MM.1S (cell line): ENCODE measurements at regions not wholly inside any gene's neighbourhood (a gene's known extent, or its start where the extent isn't known, plus 50 kb on each side); places are given as distances from the start of the nearest gene placed in this dataset.

Experiments
- DNase-seq: peaks from one replicate; pipeline ENCODE4 v3.0.0-alpha.2; 2015
- H2AFZ ChIP-seq: fragments of 300-600 bp; sonication (generic); 2 replicates; pipeline ENCODE4 v1.6.0; 2016; ENCODE audit warnings: antibody characterized with exemption, low read length
- H3F3A ChIP-seq: fragments of 300-600 bp; sonication (generic); 2 replicates; pipeline ENCODE4 v1.6.1; 2016; ENCODE audit warnings: mild to moderate bottlenecking, antibody characterized with exemption, low read length, moderate library complexity, mixed read lengths; ENCODE audit not compliant: insufficient read depth
- H3K27ac ChIP-seq: fragments of 300-600 bp; sonication (generic); 2 replicates; pipeline ENCODE4 v1.5.1; 2016; ENCODE audit warnings: mild to moderate bottlenecking, low read length
- H3K27me3 ChIP-seq: fragments of 300-600 bp; sonication (generic); replicated peaks from 2 replicates; pipeline ENCODE4 v1.6.0; 2016; ENCODE audit warnings: low read length; ENCODE audit not compliant: insufficient read depth
- H3K36me3 ChIP-seq: fragments of 300-600 bp; sonication (generic); replicated peaks from 2 replicates; pipeline ENCODE4 v1.6.1; 2016; ENCODE audit warnings: mild to moderate bottlenecking, low read length, mixed read lengths; ENCODE audit not compliant: insufficient read depth
- H3K4me1 ChIP-seq: fragments of 300-600 bp; sonication (generic); 2 replicates; pipeline ENCODE4 v1.6.1; 2016; ENCODE audit warnings: low read length, mixed read lengths
- H3K4me2 ChIP-seq: fragments of 300-600 bp; sonication (generic); 2 replicates; pipeline ENCODE4 v1.6.0; 2016; ENCODE audit warnings: low read depth, low read length
- H3K4me3 ChIP-seq: fragments of 300-600 bp; sonication (generic); 2 replicates; pipeline ENCODE4 v1.5.1; 2016; ENCODE audit warnings: low read length, mixed read lengths
- H3K79me2 ChIP-seq: fragments of 300-600 bp; sonication (generic); 2 replicates; pipeline ENCODE4 v1.6.1; 2016; ENCODE audit warnings: mixed run types, low read length, mixed read lengths
- H3K9ac ChIP-seq: fragments of 300-600 bp; sonication (generic); 2 replicates; pipeline ENCODE4 v1.6.1; 2016; ENCODE audit warnings: low read length, mixed read lengths
- H3K9me2 ChIP-seq: fragments of 300-600 bp; sonication (generic); replicated peaks from 2 replicates; pipeline ENCODE4 v1.6.1; 2016; ENCODE audit warnings: mild to moderate bottlenecking, low read length, mixed read lengths; ENCODE audit not compliant: insufficient read depth
- H3K9me3 ChIP-seq: fragments of 300-600 bp; sonication (generic); replicated peaks from 2 replicates; pipeline ENCODE4 v1.6.1; 2016; ENCODE audit warnings: mild to moderate bottlenecking, low read length, mixed read lengths; ENCODE audit not compliant: insufficient read depth
- H4K20me1 ChIP-seq: fragments of 300-600 bp; sonication (generic); 2 replicates; pipeline ENCODE4 v1.6.1; 2016; ENCODE audit warnings: mild to moderate bottlenecking, low read length, moderate library complexity, mixed read lengths; ENCODE audit not compliant: insufficient read depth
- EZH2 ChIP-seq: fragments of 300-600 bp; sonication (generic); optimal IDR thresholded peaks from 2 replicates; pipeline ENCODE3; 2017; ENCODE audit warnings: low read depth, mild to moderate bottlenecking, antibody characterized with exemption, low read length, mixed read lengths
- EZH2phosphoT487 ChIP-seq: fragments of 300-600 bp; sonication (generic); IDR thresholded peaks from 2 replicates; pipeline ENCODE4 v1.6.1; 2018; ENCODE audit warnings: antibody characterized with exemption, low read length
- TF ChIP-seq, protein P1 (sequence below): fragments of 300-600 bp; sonication (generic); IDR thresholded peaks from 2 replicates; pipeline ENCODE4 v1.5.1; 2016; ENCODE audit warnings: antibody characterized with exemption, low read length, mixed read lengths

DNA sequence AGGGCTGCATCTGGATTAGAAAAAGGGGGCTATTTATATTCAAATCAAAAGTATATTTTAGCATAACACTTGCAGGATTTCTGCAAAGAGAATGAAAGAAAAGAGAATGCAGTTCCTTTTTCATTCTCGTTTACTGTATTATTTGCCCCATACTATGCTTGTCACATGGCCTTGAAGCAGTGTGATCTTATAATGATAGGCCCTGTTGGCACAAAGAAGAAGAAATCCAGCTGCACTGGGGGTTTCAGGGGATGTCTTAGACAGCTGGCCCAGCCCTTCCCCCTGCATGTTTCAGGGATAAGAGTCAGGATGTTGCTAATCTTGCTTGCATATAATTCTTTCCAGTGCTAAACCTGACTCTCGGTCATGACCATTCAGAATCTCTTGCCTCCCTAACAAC, 369.5 kb downstream of the SEC16B start:
- H3F3A ChIP-seq: no peaks in the 10 kb centered on the region
- no peaks in the 10 kb centered on the region for H3K36me3 ChIP-seq
- H3K27me3 ChIP-seq: no peaks in the 10 kb centered on the region
- no peak overlapping the region for H3K9ac ChIP-seq
- no peak overlapping the region for H3K4me3 ChIP-seq
- no peaks in the 10 kb centered on the region for H4K20me1 ChIP-seq
- H3K9me2 ChIP-seq: no peaks in the 10 kb centered on the region
- H3K9me3 ChIP-seq: no peaks in the 10 kb centered on the region
- H3K27ac ChIP-seq: no peak overlapping the region
- no peak overlapping the region for H2AFZ ChIP-seq
- no peak for DNase-seq
- no peak overlapping the region for H3K4me2 ChIP-seq
- H3K79me2 ChIP-seq: no peaks in the 10 kb centered on the region
- no peak for TF ChIP-seq EZH2
- H3K4me1 ChIP-seq: no peaks in the 10 kb centered on the region

GRCh38 chr1:177597393-177597792, 372.5 kb downstream of the SEC16B start:
- H3K79me2 ChIP-seq: no peaks in the 10 kb centered on the region
- no peak overlapping the region for H3K4me3 ChIP-seq
- TF ChIP-seq EZH2: no peak
- TF ChIP-seq, protein P1, sequence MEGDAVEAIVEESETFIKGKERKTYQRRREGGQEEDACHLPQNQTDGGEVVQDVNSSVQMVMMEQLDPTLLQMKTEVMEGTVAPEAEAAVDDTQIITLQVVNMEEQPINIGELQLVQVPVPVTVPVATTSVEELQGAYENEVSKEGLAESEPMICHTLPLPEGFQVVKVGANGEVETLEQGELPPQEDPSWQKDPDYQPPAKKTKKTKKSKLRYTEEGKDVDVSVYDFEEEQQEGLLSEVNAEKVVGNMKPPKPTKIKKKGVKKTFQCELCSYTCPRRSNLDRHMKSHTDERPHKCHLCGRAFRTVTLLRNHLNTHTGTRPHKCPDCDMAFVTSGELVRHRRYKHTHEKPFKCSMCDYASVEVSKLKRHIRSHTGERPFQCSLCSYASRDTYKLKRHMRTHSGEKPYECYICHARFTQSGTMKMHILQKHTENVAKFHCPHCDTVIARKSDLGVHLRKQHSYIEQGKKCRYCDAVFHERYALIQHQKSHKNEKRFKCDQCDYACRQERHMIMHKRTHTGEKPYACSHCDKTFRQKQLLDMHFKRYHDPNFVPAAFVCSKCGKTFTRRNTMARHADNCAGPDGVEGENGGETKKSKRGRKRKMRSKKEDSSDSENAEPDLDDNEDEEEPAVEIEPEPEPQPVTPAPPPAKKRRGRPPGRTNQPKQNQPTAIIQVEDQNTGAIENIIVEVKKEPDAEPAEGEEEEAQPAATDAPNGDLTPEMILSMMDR: no peak
- no peak for TF ChIP-seq EZH2phosphoT487
- H3K27ac ChIP-seq: no peak overlapping the region
- H3K9ac ChIP-seq: no peak overlapping the region
- H3K4me1 ChIP-seq: no peaks in the 10 kb centered on the region
- no peaks in the 10 kb centered on the region for H3K36me3 ChIP-seq
- no peaks in the 10 kb centered on the region for H3K9me2 ChIP-seq
- H3F3A ChIP-seq: no peaks in the 10 kb centered on the region
- DNase-seq: no peak
- H3K27me3 ChIP-seq: no peaks in the 10 kb centered on the region
- no peaks in the 10 kb centered on the region for H3K9me3 ChIP-seq
- H2AFZ ChIP-seq: no peak overlapping the region
- H3K4me2 ChIP-seq: no peak overlapping the region
- no peaks in the 10 kb centered on the region for H4K20me1 ChIP-seq

DNA sequence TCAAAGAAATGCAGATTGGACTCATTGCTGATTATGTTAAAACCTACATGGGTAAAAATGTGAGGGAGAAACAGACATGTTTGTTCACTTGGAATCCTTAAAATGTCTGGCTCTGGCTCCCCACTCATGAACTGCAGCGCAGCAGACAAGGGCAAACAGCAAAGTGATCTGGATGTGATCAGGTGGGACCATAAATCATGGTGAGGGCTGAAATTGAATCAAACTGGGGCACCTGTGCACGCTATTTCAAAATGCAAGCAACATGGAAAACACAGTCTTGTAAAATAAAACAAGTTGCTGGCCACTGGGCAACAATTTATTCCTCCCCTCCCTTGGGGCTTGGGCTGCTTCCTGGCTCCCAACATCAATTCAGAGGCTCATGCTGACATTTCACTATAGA, 373.4 kb downstream of the SEC16B start:
- no peaks in the 10 kb centered on the region for H3K36me3 ChIP-seq
- no peaks in the 10 kb centered on the region for H3K9me3 ChIP-seq
- no peaks in the 10 kb centered on the region for H3K4me1 ChIP-seq
- H3K4me3 ChIP-seq: no peak overlapping the region
- H2AFZ ChIP-seq: no peak overlapping the region
- H4K20me1 ChIP-seq: no peaks in the 10 kb centered on the region
- no peak overlapping the region for H3K4me2 ChIP-seq
- no peaks in the 10 kb centered on the region for H3K27me3 ChIP-seq
- TF ChIP-seq, protein P1: no peak
- TF ChIP-seq EZH2: no peak
- TF ChIP-seq EZH2phosphoT487: no peak
- DNase-seq: no peak
- no peaks in the 10 kb centered on the region for H3F3A ChIP-seq
- H3K9ac ChIP-seq: no peak overlapping the region
- H3K79me2 ChIP-seq: no peaks in the 10 kb centered on the region
- no peaks in the 10 kb centered on the region for H3K9me2 ChIP-seq
- H3K27ac ChIP-seq: no peak overlapping the region

DNA sequence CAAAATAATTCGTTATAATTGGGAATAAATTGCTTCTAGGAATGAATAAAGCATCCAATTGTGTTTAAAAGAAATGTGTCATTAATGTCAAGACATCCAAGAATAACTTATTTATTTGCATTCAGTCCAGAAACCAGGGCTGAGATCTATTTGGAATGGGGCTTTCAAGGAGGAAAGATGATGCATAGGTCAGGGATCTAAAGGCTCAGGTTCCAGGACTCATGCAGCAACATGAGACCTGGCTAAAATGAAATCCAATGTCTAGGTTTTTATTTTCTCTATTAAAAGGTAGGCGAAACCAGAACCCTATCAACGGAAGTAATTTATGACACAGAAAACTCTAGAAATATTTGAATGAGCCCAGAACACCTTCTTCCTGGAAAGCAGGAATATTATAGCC, 376.8 kb downstream of the SEC16B start:
- Histone ChIP-seq H3K27ac (no peak overlapping the region), H3K9me2 (no peaks in the 10 kb centered on the region), H2AFZ (no peak overlapping the region), H3K79me2 (no peaks in the 10 kb centered on the region), H3K27me3 (no peaks in the 10 kb centered on the region), H3K9ac (no peak overlapping the region), H3K4me3 (no peak overlapping the region), H3K4me2 (no peak overlapping the region), H3K9me3 (no peaks in the 10 kb centered on the region), H3F3A (no peaks in the 10 kb centered on the region), H4K20me1 (no peaks in the 10 kb centered on the region), H3K4me1 (no peaks in the 10 kb centered on the region), H3K36me3 (no peaks in the 10 kb centered on the region)
- TF ChIP-seq, protein P1: no peak
- TF ChIP-seq EZH2 (no peak), EZH2phosphoT487 (no peak)
- no peak for DNase-seq
